H1 (cell line): ENCODE measurements at regions not wholly inside any gene's neighbourhood (a gene's known extent, or its start where the extent isn't known, plus 50 kb on each side); places are given as distances from the start of the nearest gene placed in this dataset.

Source experiments
- ASH2L ChIP-seq: fragments of 200-600, 300-600 bp; sonication (generic); IDR thresholded peaks from one replicate; pipeline ENCODE4 v1.7.1; 2017; ENCODE audit warnings: low read length
- HDAC6 ChIP-seq: IDR thresholded peaks from one replicate; pipeline ENCODE4 v1.7.1; 2012; ENCODE audit warnings: low read depth, mild to moderate bottlenecking, inconsistent platforms, low read length, moderate library complexity

- TF ChIP-seq HDAC6 (no peak), ASH2L (no peak)
Observed at GRCh38 chr21:15141261-15141970, 76.6 kb upstream of the NRIP1 start (continued).
